GM19324 (cell line): ENCODE measurements at regions not wholly inside any gene's neighbourhood (a gene's known extent, or its start where the extent isn't known, plus 50 kb on each side); places are given as distances from the start of the nearest gene placed in this dataset.
"Not testable (repeated sequence)": the region's sequence is repeated elsewhere in the genome, so short reads cannot be mapped to it uniquely, and the experiment has no call there.

Experiments used
- ATAC-seq: cut with Tn5 transposase; IDR thresholded peaks from one replicate; pipeline ENCODE4 v1.9.1; 2021; ENCODE audit warnings: mild to moderate bottlenecking, moderate library complexity; ENCODE audit not compliant: unreplicated experiment, low FRiP score

DNA sequence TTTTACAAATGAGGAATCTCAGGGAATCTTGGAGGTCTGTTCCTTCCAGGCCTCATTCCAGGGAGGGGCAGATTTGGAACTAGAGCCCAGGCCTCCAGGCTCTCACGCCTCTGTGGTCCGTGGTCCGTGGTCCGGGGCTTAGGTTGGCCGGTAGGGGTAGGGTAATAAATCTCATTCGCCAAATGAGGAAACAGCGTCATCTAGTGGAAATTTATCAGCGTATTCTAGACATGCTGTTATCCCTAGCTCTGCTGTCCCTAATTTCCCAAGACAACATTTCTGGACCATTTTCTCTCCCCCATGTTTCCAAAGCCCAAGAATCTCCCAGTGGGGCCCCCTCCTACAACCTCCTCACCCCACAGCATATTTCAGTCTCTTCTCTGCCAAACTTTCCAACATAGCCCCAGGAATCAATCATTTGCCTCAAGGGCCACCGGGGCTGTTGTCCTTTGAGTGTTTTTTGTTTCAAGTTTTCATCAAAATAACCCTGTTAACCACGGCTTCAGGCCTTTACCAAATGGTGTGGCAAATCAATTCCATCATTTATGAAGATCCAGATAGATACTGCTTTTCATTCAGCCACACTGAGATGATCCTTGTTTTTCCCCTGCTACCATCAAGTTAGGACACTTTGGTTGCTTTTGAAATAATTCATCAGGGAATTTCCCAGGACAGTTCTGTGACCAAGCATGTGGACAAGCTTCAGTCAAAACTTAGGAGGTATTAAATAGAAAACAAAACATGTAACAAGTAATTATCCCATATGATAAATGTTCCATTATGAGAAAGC lies 126.8 kb downstream of the ALDH8A1 start:
- peak; percentile 48 for ATAC-seq

DNA sequence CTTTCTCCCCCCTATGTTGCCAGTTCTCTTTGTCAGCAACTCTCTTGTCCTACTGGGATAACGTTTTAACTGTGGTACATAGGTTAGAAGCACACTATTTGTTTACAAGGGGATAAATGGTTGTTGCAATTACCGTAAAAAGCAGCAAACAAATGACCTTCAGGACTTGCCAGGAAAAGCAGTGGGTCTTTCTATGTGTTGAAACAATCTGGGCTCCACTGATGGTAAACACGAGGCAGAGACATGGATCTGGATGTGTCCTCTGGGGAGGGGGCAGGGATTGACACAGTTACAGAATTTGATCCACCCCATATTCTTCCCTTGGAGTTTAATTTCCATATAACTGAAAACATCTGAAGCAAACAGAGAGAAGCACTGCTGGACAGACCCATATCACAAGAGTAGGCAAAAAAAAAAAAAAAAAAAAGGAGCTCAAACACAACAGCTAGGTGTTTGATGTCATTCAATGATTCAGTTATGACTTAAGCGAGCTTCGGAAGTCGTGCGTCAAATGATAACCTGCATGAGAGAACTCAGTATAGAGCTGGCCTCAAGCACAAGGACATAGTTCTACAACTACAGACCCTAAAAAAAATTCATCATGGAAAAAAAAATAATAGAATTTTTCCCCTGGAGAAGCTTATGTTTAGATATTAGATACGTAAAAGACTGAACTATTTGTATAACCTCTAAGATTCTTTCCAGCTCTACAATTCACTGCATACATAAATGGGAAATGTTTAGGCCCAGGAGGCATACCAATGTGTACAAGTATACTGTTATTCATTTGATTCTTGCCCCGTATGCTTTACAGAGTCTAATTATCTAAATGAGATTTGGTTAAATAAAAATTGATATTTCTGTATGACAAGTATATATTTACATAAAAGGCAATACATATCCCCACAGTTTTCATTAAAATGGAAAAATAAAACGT lies 127.7 kb downstream of the ALDH8A1 start:
- no peak for ATAC-seq

DNA sequence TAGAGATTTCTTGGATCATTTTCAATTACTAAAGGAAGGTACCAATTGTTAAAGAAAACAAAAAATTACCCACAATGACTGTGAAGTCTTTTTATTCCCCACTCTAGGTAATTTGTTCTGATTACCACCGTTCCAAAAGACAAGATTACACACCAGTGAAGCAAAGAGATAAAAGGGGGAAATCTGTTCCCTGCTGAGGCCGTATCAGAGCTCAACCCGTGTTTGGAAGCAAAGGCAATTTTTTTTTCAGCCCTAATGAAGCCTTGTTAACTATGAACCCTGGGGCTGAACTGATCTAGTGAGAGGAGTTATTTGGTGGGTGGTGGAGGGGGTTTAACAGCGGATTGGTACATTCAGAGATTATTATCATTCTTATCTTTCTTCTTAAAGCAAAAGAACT lies 128.5 kb downstream of the ALDH8A1 start:
- no peak for ATAC-seq

GRCh38 chr6:134819863-134820800 lies 129.8 kb downstream of the ALDH8A1 start:
- no peak for ATAC-seq

- ATAC-seq = no peak
These were observed 130.7 kb downstream of the ALDH8A1 start for GRCh38 chr6:134819236-134819635.

DNA sequence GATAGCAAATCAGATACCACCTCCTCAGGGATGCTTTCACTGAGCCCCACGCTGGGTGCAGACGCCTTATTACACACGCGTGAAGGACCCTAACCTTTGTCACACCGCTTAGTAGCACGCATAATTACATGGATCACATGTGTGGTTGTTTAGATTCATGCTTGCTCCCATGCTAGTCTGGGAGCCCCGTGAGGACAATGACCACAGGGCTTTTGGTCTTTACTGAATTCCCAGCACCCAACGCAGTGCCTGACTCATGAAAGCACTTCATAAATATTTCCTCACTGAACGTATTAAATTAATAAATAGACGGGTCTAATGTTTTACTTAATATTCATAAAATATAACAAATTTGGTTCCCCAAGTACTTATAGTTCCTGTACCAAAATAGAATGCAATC lies 132.5 kb downstream of the ALDH8A1 start:
- no peak for ATAC-seq

- no peak for ATAC-seq
These were observed 133.1 kb downstream of the ALDH8A1 start for GRCh38 chr6:134816780-134817179.

DNA sequence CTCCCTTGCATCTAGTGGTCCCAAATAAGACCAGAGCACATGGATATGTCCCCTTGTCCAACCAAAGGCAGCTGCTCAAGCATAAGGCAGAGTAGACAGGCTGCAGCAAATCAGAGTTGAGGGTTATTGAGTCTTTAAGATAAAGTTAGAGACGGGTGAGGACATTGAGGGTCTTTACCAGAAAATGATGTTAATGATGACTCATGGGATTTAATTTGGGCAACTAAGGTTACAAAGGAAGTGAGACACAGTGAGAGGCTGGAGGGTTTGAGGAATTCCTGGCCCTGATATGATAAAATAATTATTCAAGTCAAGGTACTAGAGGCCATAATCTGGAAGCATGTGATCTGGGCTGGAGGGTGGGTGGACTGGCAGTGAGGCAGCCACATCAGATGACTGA lies 133.6 kb downstream of the ALDH8A1 start:
- ATAC-seq = no peak

DNA sequence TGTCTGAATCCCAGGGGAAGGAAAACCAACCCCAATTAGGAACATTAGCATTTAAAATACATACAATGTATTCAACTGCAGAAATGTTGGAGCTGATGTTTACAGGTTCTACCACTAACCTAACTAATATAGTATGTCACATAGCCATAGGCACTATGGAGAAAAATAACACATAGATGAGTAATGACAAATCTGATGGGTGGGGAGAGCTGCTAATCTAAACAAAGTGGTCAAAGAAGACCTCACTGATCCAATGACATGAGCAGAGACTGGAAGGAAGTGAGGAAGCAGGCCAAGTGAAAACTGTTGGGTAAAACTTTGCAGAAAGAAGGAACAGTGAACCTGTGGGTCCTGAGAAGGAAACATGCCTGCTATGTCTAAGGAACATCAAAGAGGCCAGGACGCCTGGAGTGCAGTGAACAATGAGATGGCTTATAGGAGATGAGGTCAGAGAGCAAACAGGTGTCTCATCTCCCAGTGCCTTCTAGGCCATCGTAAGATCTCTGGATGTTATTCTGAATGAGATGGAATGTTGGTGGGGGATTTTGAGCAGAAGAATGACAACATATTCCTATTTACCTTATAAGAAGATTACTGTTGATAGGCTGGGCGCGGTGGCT lies 135.7 kb downstream of the ALDH8A1 start:
- ATAC-seq = no peak

DNA sequence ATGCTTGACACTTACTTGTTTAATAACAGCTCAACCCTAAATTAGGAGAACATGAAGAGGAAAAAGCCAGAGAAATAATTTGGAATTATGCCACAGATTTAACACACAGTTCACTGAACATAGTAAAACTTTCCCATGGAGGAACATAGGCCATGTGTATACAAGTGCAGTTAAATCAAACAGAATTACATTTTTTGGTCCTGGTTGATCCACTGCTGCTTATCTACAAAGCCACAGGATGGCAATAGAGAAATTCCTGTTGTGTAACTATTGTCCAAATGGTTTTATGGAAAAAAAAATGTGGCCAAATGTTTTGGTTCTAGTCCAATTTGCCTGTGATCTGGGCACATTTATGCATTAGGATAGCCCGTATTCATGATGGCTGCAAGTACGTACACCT lies 136.8 kb downstream of the ALDH8A1 start:
- no peak for ATAC-seq

- ATAC-seq = no peak
These were observed 139.5 kb downstream of the ALDH8A1 start for GRCh38 chr6:134810402-134810801.

- no peak for ATAC-seq
These were observed 140.8 kb downstream of the ALDH8A1 start for GRCh38 chr6:134809130-134809529.

- ATAC-seq = no peak
These were observed 143.6 kb downstream of the ALDH8A1 start for GRCh38 chr6:134806180-134806798.

DNA sequence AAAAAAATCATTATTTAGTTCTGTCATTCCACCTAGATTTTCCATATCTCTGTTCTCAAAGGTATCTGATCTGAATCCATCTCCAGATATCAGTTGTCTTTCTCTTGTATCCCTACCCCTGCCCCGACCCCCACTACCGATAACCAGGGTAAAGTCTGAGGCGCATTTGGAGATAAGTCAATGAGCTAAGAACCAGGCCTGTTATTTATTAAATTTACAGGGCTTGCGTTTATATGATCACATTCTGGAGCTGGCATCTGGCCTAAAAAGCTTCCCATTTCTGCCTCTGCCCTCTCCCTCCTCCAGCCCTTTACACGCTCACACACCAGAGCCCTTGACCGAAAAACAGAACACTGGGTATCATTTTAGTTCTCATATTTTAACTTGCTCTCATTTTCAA lies 144.7 kb downstream of the ALDH8A1 start:
- ATAC-seq = no peak

- not testable (repeated sequence) for ATAC-seq
These were observed 145.6 kb downstream of the ALDH8A1 start for GRCh38 chr6:134804311-134804710.

GRCh38 chr6:134802426-134803058 lies 147.4 kb downstream of the ALDH8A1 start:
- no peak for ATAC-seq

DNA sequence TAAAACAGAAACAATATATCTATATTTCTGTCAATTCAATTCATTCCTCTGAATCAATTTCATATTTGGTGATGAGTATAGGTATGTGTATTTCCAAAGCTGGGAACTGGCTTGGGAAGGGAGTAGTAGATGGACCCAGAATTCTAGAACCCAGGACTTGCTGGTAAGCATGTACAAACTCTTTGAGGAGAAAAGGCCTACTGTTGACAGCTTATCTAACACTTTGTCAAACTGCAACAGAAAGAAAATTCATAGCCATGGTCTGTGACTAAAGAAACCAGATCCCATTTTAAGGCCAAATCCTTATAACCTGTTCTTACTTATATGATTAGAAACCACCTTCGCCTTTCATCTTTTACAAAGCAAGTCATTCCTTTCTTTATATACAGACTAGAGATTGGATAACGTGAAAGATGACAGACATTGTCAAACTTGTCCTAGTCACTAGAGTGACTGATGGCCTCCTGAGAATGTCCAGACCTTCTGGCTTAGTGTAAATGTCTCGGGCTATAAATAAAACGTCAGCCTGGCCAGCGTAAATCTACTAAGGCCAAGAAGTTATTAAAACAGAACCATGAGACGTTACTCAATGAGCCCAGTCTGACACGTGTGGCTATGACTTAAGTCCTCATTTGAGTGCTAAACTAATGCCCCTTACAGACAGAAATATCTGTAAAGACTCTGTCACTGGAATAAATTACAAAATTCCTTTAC lies 152.3 kb downstream of the ALDH8A1 start:
- no peak for ATAC-seq

DNA sequence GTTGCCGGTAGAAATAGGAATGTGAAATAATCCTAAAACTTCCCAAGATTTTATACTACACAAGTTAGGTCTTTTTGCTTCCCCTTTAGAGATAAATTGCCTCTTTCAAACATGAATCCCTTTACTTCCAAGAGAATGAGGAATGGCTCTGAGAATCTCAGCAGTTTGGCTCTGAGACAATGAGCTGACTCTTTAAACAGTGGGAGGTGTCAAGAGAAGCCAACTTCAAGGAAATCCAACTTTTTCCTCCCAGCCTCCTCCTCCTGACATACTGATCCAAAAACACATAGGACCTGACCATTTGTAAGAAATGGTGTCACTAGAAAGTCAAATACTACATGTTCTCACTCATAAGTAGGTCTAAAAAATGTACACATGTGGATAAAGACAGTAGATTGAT lies 154.2 kb downstream of the ALDH8A1 start:
- ATAC-seq = no peak

GRCh38 chr6:134795001-134795400 lies 154.9 kb downstream of the ALDH8A1 start:
- no peak for ATAC-seq
